Activated T-helper 1 cell treated with anti-CD3 and anti-CD28 coated beads, Interleukin-12 subunit alpha, Interleukin-12 subunit beta, Interleukin-2, Interleukin-4 antibody, amounts not matched to agents 30 ng/mL and 10 ng/mL and 1 ng/mL, durations not matched to agents 14 hours and 24 hours and 36 hours (primary cell): ENCODE measurements at regions not wholly inside any gene's neighbourhood (a gene's known extent, or its start where the extent isn't known, plus 50 kb on each side); places are given as distances from the start of the nearest gene placed in this dataset.

Experiments used
- DNase-seq: peaks from one replicate; pipeline ENCODE4 v3.0.0; 2021; ENCODE audit warnings: low spot score
- H3K27ac Mint-ChIP-seq: one replicate; pipeline ENCODE4 v1.8.0; 2021; ENCODE audit warnings: mild to moderate bottlenecking, mixed read lengths
- H3K27me3 Mint-ChIP-seq: one replicate; pipeline ENCODE4 v1.8.0; 2022; ENCODE audit warnings: mild to moderate bottlenecking, moderate library complexity, mixed read lengths; ENCODE audit not compliant: insufficient read depth
- H3K36me3 Mint-ChIP-seq: one replicate; pipeline ENCODE4 v1.8.0; 2021; ENCODE audit warnings: low read depth, mixed read lengths
- H3K4me1 Mint-ChIP-seq: one replicate; pipeline ENCODE4 v1.8.0; 2021; ENCODE audit warnings: low read depth, mixed read lengths
- H3K4me3 Mint-ChIP-seq: one replicate; pipeline ENCODE4 v1.8.0; 2021; ENCODE audit warnings: mild to moderate bottlenecking, moderate library complexity, mixed read lengths
- H3K9me3 Mint-ChIP-seq: one replicate; pipeline ENCODE4 v1.8.0; 2021; ENCODE audit warnings: mixed read lengths
- intact Hi-C: fragments of 100-400 bp; cut with micrococcal nuclease; formaldehyde crosslinking; loops from one replicate; pipeline ENCODE4 v1.15.1; 2024

DNA sequence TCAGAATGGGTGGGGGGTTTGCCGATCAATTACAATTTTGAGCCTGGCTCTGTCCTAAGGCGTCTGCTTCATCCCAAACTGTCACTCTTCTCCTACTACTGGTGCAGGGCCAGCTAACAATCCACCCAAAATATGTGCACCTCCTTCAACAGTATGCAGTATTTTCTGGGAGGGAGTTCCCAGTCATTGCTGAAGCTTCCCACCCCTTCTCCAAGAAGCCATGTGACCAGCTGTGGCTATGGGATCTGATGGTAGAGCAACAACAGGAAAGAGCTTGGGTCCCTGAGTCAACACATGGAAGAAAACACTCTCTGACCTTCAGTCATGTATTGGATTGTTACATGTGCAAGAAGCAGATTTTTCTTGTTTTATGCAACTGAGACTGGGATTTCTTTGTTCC is 185.7 kb upstream of the GHITM start:
- no peaks in the 10 kb centered on the region for H3K9me3 Mint-ChIP-seq
- no peak overlapping the region for H3K4me3 Mint-ChIP-seq
- no peak overlapping the region for H3K27ac Mint-ChIP-seq
- DNase-seq, result no peak
- intact Hi-C loops, result no loop called here
- H3K27me3 Mint-ChIP-seq, result peaks cover 4% of the 10 kb centered on the region
- no peaks in the 10 kb centered on the region for H3K36me3 Mint-ChIP-seq
- H3K4me1 Mint-ChIP-seq, result no peaks in the 10 kb centered on the region

DNA sequence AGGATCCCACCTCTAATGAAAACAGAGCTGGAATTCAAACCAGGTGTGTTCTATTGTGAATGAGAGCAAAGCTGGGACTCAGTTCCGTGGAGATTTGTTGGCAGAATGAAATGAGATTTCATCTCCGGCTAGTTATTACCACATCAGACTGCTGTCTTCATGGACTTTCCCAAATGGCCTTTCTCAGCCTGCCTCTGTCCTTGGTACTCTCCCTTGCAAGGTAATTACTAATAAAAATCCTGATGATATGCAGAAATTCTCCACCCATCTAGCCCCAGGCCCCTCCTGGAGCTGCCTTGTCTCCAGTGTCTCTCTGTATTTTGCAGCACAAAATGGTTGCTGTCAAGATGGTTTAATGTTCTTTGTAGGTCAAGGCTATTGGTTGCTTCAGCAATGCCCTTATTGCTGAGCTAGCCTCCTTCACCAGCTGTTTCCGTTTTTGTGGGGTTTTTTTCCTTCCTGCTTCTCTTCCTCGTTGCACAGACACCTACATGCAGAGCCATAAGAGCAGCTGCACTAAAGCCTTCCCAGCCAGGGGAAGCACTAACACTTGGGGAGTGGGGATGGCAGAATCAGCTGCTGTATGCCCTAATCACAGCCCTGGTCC is 185.0 kb upstream of the GHITM start:
- Mint-ChIP-seq H3K4me1 (no peaks in the 10 kb centered on the region), H3K27me3 (no peaks in the 10 kb centered on the region), H3K36me3 (no peaks in the 10 kb centered on the region), H3K4me3 (no peak overlapping the region), H3K9me3 (no peaks in the 10 kb centered on the region), H3K27ac (no peak overlapping the region)
- DNase-seq, result no peak
- intact Hi-C loops, result no loop called here

DNA sequence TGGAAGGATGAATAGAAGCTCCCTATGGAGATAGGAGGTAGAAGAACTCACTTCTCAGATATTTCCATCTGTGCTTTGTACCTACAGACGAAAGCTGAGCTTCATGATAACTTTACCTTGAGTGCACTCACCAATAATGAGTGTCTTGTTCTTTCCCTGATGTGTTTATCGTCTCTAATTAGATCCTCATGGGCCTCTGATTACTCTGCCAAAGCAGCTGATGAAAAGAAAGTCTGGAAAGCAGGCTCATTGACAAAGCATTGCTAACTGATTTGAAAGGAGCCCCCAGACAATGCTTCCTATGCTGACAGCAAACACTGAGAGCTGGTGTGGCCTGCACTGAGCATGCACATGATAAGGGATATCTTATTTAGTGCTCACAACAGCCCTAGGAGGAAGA is 183.9 kb upstream of the GHITM start:
- H3K9me3 Mint-ChIP-seq, result no peaks in the 10 kb centered on the region
- H3K4me1 Mint-ChIP-seq, result no peaks in the 10 kb centered on the region
- DNase-seq, result no peak
- H3K27me3 Mint-ChIP-seq, result no peaks in the 10 kb centered on the region
- no peaks in the 10 kb centered on the region for H3K36me3 Mint-ChIP-seq
- H3K4me3 Mint-ChIP-seq, result no peak overlapping the region
- no peak overlapping the region for H3K27ac Mint-ChIP-seq
- intact Hi-C loops, result no loop called here

DNA sequence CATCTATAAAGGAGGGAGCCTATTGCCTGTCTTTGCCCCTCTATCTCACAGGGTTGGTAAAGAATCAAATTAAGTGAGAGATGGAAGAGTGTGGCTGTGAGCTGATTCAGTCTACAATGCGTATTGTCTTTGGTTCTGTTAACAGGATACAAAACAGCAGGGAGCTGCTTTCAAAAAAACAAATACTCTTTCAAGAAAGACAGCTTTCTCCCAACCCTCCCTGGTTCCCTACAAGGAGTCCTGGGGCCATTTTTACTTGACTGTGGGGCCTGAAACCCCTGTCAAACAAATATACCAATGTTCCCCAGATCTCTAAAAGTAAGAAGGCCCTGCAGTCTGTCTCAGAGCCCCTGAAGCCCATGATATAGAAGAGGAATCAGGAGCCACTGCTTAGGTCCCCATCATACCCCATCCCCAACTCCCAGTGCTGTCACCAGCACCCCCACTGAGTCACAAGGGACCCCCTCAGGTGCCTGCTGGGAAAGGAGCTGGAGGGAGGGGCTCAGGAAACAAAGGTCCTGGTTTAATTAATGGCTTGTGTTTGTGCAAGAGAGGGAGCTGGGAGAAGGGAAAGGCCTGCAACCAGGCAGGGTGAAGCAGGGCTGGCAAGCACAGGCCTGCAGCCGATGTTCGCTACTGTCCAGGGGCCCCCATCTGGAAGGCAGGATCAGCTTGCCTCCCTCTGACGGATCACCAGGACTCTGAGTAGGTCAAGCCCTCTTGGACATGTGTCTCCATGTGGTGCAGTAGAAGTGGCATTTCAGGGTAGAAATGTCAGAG is 182.0 kb upstream of the GHITM start:
- DNase-seq, result no peak
- Mint-ChIP-seq H3K4me1 (no peaks in the 10 kb centered on the region), H3K36me3 (no peaks in the 10 kb centered on the region), H3K27ac (no peak overlapping the region), H3K4me3 (no peak overlapping the region), H3K9me3 (no peaks in the 10 kb centered on the region), H3K27me3 (no peaks in the 10 kb centered on the region)
- intact Hi-C loops, result no loop called here

DNA sequence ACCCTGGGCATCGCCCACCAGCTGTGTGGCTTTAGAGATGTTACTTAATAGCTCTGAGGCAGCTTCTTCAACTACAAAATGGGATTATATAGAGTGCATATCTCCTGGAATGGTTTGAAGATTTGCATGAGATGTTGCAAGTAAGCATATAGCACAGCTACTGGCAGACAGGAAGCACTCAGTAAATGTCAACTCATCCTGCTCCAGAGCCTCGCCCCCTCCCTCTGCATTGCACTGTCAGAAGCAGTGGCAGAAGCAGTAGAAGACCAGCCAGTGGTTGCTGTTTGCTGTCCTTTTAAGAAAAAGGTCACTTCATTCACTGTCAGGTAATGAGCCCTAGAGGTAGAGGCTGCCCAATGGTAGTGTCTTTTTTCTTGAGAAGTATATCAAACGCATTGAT is 180.0 kb upstream of the GHITM start:
- Mint-ChIP-seq H3K4me1 (no peaks in the 10 kb centered on the region), H3K9me3 (no peaks in the 10 kb centered on the region), H3K4me3 (no peak overlapping the region), H3K27me3 (no peaks in the 10 kb centered on the region), H3K36me3 (no peaks in the 10 kb centered on the region), H3K27ac (no peak overlapping the region)
- no peak for DNase-seq
- intact Hi-C loops, result no loop called here

DNA sequence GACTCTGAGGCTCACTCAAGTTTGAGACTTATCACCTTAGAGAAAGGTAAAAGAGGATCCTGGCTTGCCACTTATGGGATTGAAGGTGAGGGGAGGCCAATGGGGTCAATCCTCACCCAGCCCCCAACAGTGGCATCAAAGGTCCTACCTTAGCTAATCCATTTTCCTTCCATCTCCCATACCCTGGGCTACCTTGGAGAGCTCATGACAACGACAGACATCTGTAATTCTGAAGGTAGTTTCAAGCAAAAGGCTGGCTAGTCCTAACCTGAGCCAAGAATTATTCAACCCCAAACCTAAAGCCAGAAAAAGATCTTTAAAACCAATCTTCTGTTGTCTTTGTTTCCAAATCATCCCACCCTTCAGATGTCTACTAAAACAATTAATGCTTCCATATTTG is 179.2 kb upstream of the GHITM start:
- H3K4me3 Mint-ChIP-seq, result no peak overlapping the region

DNA sequence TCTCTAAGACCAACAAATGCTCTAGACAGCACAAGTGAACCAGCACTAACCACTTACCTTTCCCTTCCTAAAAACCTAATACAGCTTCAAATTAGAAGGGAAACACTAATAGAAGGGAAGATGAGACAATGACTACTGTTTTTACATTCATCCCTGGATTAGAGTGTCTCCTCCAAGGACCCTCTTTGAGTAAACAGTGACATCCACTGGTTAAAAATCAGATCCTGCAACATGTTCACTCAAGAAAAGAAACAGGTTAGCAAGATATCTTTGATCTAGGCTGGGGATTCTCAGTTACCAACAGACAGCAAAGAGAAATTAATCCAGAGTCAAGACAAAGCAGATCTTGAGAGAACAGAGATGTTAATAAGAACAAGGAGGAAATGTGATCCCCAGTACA is 177.7 kb upstream of the GHITM start:
- Mint-ChIP-seq H3K4me1 (no peaks in the 10 kb centered on the region), H3K4me3 (no peak overlapping the region), H3K9me3 (no peaks in the 10 kb centered on the region), H3K27ac (no peak overlapping the region), H3K27me3 (peaks cover 2% of the 10 kb centered on the region), H3K36me3 (no peaks in the 10 kb centered on the region)
- no peak for DNase-seq
- intact Hi-C loops, result no loop called here

More for the DNA sequence above, 179.2 kb upstream of the GHITM start:
- intact Hi-C loops, result no loop called here
- Mint-ChIP-seq H3K27ac (no peak overlapping the region), H3K36me3 (no peaks in the 10 kb centered on the region), H3K4me1 (no peaks in the 10 kb centered on the region), H3K27me3 (no peaks in the 10 kb centered on the region), H3K9me3 (no peaks in the 10 kb centered on the region)
- DNase-seq, result no peak

DNA sequence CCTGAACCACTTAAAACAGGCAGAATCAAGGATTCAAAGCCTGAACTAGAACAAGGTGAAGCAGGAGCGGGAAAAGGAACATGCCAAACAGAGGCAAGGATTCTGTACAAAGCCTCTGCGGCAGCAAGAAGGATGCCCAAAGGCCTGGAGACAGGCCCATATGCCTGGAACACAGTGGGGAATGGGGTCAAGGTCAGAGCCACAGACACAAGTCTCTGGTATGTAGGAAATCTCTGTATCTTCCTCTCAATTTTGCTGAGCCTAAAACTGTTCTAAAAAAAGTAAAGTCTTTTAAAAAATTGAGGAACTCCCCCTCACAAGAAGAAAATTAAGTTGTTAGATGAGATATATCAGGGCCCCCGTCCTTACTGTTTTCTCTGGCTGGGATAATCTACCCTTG is 175.9 kb upstream of the GHITM start:
- no peak overlapping the region for H3K4me3 Mint-ChIP-seq
- H3K27me3 Mint-ChIP-seq, result peaks cover 3% of the 10 kb centered on the region
- no peak for DNase-seq
- no peaks in the 10 kb centered on the region for H3K9me3 Mint-ChIP-seq
- no peaks in the 10 kb centered on the region for H3K4me1 Mint-ChIP-seq
- no peaks in the 10 kb centered on the region for H3K36me3 Mint-ChIP-seq
- intact Hi-C loops, result no loop called here
- H3K27ac Mint-ChIP-seq, result no peak overlapping the region

DNA sequence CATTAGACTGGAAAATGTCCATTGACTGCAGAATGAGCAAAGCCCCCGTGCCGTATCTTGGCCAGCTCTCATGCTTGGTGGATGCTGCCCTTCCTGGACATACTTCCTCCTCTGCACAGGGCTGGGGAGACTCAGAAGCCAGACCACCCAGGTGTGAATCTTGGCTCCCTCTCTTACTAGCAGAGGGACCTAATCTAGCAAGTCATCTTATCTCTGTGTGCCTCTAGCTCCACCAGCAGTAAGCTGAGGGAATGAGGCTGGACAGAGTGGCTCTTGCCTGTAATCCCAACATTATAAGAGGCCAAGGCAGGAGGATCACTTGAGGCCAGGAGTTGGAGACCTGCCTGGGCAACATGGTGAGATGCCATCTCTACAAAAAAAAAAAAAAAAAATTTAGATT is 173.8 kb upstream of the GHITM start:
- no peak overlapping the region for H3K4me3 Mint-ChIP-seq
- H3K36me3 Mint-ChIP-seq, result no peaks in the 10 kb centered on the region
- H3K4me1 Mint-ChIP-seq, result no peaks in the 10 kb centered on the region
- intact Hi-C loops, result no loop called here
- DNase-seq, result no peak
- H3K27ac Mint-ChIP-seq, result no peak overlapping the region
- H3K9me3 Mint-ChIP-seq, result no peaks in the 10 kb centered on the region
- peaks cover 3% of the 10 kb centered on the region for H3K27me3 Mint-ChIP-seq

DNA sequence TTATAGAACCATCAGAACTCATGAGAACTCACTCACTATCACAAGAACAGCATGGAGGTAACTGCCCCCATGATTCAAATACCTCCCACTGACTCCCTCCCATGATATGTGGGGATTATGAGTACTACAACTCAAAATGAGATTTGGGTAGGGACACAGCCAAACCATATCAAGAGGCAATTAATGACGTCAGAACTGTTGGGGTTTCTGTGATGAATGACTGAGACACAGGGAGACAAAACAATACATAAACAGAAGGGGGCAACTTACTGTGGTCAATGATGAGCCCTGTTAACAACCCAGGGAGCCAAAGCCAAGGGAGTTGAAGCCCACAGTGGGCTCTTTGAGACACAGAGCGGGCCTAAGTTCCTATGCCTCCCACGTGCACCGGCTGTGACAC is 171.3 kb upstream of the GHITM start:
- Mint-ChIP-seq H3K27ac (no peak overlapping the region), H3K27me3 (peaks cover 3% of the 10 kb centered on the region), H3K4me1 (no peaks in the 10 kb centered on the region), H3K4me3 (no peak overlapping the region), H3K9me3 (no peaks in the 10 kb centered on the region), H3K36me3 (no peaks in the 10 kb centered on the region)
- DNase-seq, result no peak
- intact Hi-C loops, result no loop called here

DNA sequence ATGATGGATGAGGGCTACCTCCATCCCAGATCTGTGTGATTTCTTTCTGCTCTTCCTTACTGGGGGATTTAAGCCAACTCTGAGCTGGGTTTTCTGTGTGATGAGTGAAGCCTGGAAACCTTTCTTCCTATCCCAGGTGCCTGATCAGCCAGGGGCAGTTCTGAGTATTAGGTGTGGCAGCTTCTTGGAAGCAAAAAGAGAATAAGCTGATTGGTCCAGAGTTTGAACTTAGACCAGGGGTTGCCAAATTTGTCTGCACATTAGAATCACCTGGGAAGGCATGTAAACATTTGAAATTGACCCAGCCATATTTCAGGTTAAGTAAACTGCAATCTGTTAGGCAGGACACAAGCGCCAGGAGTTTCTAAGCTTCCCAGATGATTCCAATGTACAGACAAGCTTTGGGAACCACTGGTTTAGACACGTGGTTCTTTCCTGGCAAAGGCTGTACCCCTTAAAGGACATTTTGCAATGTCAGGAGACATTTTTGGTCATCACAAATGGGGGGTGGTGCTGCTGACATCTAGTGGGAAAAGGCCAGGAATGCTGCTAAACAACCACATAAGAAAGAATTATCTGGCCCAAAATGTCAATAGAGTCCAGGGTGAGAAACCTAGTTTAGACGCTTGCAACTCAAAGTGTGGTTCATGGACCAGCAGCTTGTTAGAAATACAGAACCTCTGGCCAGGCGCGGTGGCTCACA is 160.5 kb upstream of the GHITM start:
- no peaks in the 10 kb centered on the region for H3K36me3 Mint-ChIP-seq
- H3K27ac Mint-ChIP-seq, result no peak overlapping the region
- no peak for DNase-seq
- no peaks in the 10 kb centered on the region for H3K27me3 Mint-ChIP-seq
- intact Hi-C loops, result no loop called here
- no peak overlapping the region for H3K4me3 Mint-ChIP-seq
- H3K9me3 Mint-ChIP-seq, result no peaks in the 10 kb centered on the region
- H3K4me1 Mint-ChIP-seq, result no peaks in the 10 kb centered on the region

DNA sequence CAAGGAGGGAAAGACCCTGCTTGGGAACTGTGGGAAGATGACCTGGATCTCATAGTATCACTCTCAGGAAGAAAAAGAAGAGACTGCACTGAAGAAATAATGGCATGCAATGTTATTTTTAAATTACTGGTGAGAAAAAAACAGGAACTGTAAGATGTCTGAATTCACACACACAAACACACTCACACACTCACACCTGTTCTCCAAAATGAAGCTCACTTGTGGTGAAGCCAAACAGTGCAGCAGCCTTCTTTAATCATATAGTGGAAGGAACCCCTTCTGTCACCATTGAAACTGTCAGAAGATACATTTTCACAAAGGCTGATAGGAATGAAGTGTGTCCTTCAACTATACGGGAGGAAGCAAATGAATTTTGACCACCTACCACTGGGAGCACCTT is 156.5 kb upstream of the GHITM start:
- Mint-ChIP-seq H3K9me3 (no peaks in the 10 kb centered on the region), H3K4me3 (no peak overlapping the region), H3K27ac (no peak overlapping the region), H3K36me3 (no peaks in the 10 kb centered on the region), H3K27me3 (no peaks in the 10 kb centered on the region), H3K4me1 (no peaks in the 10 kb centered on the region)
- no peak for DNase-seq
- intact Hi-C loops, result no loop called here

DNA sequence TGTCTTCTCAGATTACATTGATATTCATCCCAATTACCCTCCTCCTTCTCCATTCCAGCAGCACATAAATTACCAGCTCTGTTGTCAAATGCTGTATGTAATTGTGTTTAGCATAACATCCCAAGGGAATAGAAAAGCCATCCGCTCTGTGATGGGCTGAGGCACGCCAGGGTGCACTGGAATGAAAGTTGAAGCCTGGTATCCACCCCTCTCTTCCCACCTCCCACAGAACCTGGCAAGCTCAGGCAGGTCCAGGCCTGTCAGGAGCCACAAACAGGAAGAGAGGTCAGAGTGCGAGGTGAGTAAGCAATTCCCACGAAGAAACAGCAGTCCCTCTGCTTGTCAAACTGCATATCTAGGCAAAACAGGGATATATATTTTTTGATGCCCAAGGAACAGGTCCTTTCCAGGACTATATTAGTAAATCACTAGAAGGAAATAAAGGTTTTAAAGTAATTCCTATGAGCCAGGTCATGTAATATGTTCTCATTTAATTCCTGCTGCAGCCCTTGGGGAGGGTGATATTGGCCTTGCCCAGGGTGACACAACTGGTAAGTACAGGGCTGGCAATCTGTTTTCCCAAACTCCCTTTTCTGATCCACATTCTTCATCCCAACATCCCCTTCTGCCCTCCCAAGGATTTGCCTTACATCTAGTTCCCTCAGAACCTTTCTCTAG is 155.6 kb upstream of the GHITM start:
- Mint-ChIP-seq H3K36me3 (no peaks in the 10 kb centered on the region), H3K9me3 (no peaks in the 10 kb centered on the region), H3K4me3 (no peak overlapping the region), H3K27ac (no peak overlapping the region), H3K4me1 (no peaks in the 10 kb centered on the region), H3K27me3 (no peaks in the 10 kb centered on the region)
- intact Hi-C loops, result no loop called here
- no peak for DNase-seq
